HepG2 (cell line): ENCODE measurements at regions not wholly inside any gene's neighbourhood (a gene's known extent, or its start where the extent isn't known, plus 50 kb on each side); places are given as distances from the start of the nearest gene placed in this dataset.

Experiments used
- CREB1 ChIP-seq, 2 experiments: fragments of 450-650 bp in 1 of 2; IDR thresholded peaks; 2 replicates each; pipeline ENCODE4 v1.6.1; 2016 to 2017; ENCODE audit warnings: control low read depth in 1 of 2, mild to moderate bottlenecking in 1 of 2, missing compliant biosample characterization in 1 of 2, missing genetic modification characterization in 1 of 2
- CTCF ChIP-seq: sonication (generic); formaldehyde crosslinking; IDR thresholded peaks from 2 replicates; pipeline ENCODE4 v1.5.0; 2020; ENCODE audit warnings: mild to moderate bottlenecking, missing genetic modification reagents, moderate library complexity
- KLF12 ChIP-seq: sonication (generic); formaldehyde crosslinking; IDR thresholded peaks from 2 replicates; pipeline ENCODE4 v1.4.0; 2020; ENCODE audit warnings: missing genetic modification reagents, borderline replicate concordance
- POLR2A ChIP-seq, 2 experiments: IDR thresholded peaks; 2 replicates each; pipeline ENCODE4 v1.6.1; 2011; ENCODE audit warnings: low read depth in 2 of 2, low read length in 2 of 2, mild to moderate bottlenecking in 1 of 2, moderate library complexity in 1 of 2; ENCODE audit not compliant: insufficient read depth in 1 of 2
- THAP9 ChIP-seq: sonication (generic); formaldehyde crosslinking; IDR thresholded peaks from 2 replicates; pipeline ENCODE4; 2020; ENCODE audit warnings: missing genetic modification reagents, mild to moderate bottlenecking, borderline replicate concordance
- U2AF1 ChIP-seq: fragments of 200-400 bp; formaldehyde crosslinking; optimal IDR thresholded peaks from 2 replicates; pipeline ENCODE3; 2017; ENCODE audit warnings: mild to moderate bottlenecking, low read depth, low read length
- USF2 ChIP-seq, 2 experiments: sonication (generic) in 1 of 2; formaldehyde crosslinking in 1 of 2; IDR thresholded peaks; 2 replicates each; pipeline versions ENCODE4 v1.5.1 to v1.6.1; 2011 to 2020; ENCODE audit warnings: borderline replicate concordance in 1 of 2, low read depth in 1 of 2, low read length in 1 of 2, mild to moderate bottlenecking in 1 of 2, missing genetic modification reagents in 1 of 2, moderate library complexity in 1 of 2

GRCh38 chr4:111011458-111011857 is 388.6 kb upstream of the PITX2 start:
- TF ChIP-seq POLR2A (IDR thresholded peaks at IDR 0.05; ENCODE audit: insufficient read depth in 1 of 2, low read depth in 2 of 2, low read length in 2 of 2) (no peak), KLF12 (CRISPR knock-in tag) (no peak), USF2 (IDR thresholded peaks at IDR 0.05; ENCODE audit: low read depth, low read length) (no peak), USF2 (CRISPR knock-in tag; IDR thresholded peaks at IDR 0.05; ENCODE audit: borderline replicate concordance) (no peak), THAP9 (CRISPR knock-in tag) (no peak), CTCF (CRISPR knock-in tag) (no peak), CREB1 (IDR thresholded peaks at IDR 0.05) (no peak), CREB1 (CRISPR knock-in tag; IDR thresholded peaks at IDR 0.05) (no peak), U2AF1 (no peak)
